GM12865 (cell line): ENCODE measurements at regions not wholly inside any gene's neighbourhood (a gene's known extent, or its start where the extent isn't known, plus 50 kb on each side); places are given as distances from the start of the nearest gene placed in this dataset.
"Not testable (repeated sequence)": the region's sequence is repeated elsewhere in the genome, so short reads cannot be mapped to it uniquely, and the experiment has no call there.

Experiments used
- DNase-seq: peaks from one replicate; pipeline ENCODE4 v3.0.0; 2010; ENCODE audit warnings: low read depth
- H3K4me3 ChIP-seq: 2 replicates; pipeline ENCODE4 v1.5.1; 2011; ENCODE audit warnings: mild to moderate bottlenecking, low read depth, low read length, control low read depth
- TF ChIP-seq, protein P1 (sequence below): IDR thresholded peaks from 2 replicates; pipeline ENCODE4 v1.5.1; 2011; ENCODE audit warnings: low read length, control low read depth, low read depth, inconsistent platforms; ENCODE audit not compliant: insufficient read depth; ENCODE audit errors: missing control alignments

DNA sequence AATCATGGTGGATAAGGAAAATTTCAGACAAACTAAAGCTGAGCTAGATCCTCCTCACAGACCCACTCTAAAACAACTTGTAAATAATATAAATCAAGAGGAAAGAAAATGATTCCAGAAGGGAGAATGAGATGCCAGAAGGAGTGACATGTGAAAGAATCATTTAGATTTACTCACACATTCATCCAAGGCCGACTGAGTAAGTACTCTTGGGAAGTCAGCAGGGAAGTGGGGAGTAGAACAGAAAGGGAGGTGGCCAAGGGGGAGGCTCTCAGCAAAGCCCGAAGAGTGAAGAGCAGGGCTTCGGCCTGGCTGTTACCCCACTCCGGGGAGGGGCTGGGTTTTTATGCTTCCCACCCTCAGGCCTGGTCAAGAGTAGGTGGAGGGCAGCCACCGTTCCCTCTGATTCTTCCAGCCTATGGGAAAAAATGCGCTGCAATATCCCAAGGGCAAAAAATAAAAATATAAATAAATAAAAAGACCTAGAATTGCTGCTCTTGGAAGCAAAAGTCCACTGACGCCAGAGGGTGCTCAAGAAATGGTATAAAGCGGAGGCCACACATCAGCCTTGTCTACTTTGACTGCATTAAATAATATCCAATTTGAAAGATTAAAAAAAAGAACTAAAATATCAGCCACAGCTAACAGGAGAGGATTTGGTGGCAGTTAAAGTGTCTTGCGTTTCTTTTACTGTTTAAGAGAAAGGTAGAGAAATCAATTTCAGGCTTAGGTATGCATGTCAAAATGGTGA lies 110.2 kb upstream of the COL5A1 start:
- no peak overlapping the region for H3K4me3 ChIP-seq
- DNase-seq = no peak
- TF ChIP-seq, protein P1, sequence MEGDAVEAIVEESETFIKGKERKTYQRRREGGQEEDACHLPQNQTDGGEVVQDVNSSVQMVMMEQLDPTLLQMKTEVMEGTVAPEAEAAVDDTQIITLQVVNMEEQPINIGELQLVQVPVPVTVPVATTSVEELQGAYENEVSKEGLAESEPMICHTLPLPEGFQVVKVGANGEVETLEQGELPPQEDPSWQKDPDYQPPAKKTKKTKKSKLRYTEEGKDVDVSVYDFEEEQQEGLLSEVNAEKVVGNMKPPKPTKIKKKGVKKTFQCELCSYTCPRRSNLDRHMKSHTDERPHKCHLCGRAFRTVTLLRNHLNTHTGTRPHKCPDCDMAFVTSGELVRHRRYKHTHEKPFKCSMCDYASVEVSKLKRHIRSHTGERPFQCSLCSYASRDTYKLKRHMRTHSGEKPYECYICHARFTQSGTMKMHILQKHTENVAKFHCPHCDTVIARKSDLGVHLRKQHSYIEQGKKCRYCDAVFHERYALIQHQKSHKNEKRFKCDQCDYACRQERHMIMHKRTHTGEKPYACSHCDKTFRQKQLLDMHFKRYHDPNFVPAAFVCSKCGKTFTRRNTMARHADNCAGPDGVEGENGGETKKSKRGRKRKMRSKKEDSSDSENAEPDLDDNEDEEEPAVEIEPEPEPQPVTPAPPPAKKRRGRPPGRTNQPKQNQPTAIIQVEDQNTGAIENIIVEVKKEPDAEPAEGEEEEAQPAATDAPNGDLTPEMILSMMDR = no peak

DNA sequence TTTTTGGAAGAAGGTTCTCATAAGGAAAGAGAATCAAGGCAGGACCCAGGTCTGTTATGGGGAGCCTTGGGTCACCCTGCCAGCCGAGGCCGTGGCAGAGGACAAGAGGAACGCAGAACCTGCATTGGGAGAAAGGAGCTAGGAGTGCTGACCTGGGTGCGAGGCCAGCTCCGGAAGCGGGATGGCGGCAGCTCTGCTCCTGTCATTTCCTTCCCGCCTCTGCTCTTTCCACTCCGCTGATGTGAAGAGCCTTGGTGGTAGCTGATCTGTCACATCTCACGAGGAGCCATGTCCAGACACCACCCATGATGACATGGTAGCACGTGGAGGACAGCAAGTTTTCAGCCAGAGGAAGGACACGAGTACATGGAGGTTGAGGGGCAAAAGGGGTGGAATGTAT lies 109.5 kb upstream of the COL5A1 start:
- H3K4me3 ChIP-seq = no peak overlapping the region
- TF ChIP-seq, protein P1 = no peak
- DNase-seq = no peak

DNA sequence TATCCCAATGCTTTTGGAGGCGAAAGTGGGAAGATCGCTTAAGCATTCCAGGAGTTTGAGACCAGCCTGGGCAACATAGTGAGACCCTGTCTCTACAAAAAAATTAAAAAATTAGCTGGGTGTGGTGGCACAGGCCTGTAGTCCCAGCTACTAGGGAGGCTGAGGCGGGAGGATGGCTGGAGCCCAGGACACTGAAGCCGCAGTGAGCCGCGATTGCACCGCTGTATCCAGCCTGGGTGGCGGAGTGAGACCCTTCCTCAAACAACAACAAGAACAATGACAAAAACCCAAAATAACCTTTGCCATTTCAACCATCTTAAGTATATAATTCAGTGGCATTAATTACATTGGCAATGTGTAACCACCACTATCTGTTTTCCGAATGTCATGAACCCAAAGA lies 108.9 kb upstream of the COL5A1 start:
- H3K4me3 ChIP-seq, DNase-seq: not testable (repeated sequence)

DNA sequence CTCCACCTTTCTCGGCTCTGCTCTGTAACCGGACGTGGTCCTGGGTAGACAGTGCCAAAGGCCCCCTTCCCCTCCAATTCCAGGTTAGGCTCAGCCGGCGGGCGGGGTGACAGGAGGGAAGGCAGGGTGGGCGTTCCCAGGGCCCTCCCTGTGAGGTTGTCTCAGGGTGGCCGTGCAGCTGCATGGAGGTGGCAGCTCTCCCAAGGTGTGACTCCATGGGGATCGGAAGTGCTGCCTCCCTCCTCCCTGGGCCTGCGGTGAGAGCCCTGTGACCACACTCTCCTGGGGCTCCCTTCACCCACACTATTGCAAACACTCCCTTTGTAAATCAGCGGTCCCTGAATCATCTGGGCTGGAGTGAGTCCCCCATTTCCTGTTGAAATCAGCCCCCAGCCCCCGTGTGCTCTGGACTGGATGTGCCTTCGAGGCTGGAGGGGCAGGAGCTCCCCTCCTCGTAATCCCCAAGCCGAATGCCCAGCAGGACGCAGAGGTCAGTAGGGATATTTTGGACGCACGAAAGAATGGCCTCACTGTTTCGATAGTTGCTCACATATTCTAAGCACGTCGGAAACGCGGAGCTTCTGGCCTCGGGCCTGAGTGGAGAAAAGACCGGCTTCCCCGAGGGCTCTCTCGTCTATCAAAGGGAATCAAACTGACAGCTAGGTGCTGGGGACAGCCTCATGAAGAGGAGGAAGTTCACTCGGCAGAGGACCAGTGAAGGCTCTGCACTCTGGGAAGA lies 107.6 kb upstream of the COL5A1 start:
- no peak overlapping the region for H3K4me3 ChIP-seq
- no peak for DNase-seq
- TF ChIP-seq, protein P1 = no peak

DNA sequence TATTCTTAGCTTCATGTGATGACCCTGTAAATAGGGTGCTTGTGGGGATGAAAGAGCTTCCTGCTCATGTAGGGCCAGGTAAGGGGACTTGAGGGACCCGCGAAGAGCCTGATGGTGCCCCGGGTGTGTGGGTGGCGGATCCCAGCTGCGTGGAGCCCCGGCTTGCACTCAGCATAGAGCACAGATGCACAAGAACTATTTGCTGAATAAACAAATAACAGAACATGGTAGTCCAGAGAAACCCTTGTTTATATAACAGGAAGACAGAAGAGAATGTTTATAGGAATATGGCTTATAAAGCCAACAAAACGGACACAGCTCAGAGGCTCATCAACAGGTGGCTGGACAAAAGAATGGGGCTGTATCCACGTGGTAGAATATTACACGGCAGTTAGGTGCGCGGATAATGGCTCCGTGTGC lies 106.9 kb upstream of the COL5A1 start:
- TF ChIP-seq, protein P1 = no peak
- no peak overlapping the region for H3K4me3 ChIP-seq
- DNase-seq = no peak

DNA sequence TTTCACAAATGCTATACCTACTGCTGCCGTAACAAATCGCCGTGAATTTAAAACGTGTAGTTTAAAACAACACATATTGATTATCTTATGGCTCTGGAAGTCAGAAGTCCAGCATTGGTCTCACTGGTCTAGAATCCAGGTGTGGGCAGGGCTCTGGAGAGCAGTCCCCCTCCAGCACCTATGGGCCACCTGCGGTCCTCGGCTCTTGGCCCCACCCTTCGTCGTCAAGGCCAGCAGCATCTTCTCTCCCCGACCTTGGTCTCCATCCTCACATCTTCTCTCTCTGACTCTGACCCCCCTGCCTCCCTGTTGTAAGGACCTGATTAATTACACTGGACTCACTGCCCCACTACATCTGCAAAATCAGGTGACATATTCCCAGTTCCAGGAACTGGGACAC lies 106.4 kb upstream of the COL5A1 start:
- TF ChIP-seq, protein P1 = no peak
- no peak overlapping the region for H3K4me3 ChIP-seq
- no peak for DNase-seq

DNA sequence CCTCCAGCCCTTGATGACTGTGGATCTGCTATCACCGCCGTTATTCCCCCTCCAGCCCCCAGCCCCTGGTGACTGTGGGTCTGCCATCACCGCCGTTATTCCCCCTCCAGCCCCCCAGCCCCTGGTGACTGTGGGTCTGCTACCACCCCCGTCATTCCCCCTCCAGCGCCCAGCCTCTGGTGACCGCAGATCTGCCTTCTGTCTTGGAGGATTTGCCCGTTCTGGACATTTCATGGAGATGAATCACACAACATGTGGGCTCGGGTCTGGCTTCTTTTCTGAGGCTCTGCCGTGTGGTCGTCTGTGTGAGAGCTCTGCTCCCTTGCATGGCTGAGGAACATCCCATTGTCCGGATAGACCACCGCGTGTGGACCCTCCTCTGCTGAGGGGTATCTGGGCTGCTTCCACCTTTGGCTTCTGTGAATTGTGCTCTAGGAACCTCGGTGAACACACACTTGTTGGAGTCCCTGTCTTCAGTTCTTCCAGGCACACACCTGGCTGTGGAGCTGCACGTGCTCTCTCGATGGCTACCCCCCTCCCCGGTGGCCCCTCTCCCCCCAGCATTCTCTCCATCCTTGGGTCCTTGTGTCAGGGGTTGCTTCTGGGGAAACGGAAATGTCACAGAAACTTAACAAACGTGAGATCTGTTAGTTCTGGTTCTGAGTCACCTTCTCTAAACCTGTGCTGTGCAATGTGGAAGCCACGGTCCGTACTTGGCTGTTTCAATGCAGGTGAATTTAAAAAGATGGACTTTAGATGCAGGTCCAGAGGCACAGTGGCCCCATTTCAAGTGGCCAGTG lies 105.3 kb upstream of the COL5A1 start:
- TF ChIP-seq, protein P1 = no peak
- no peak overlapping the region for H3K4me3 ChIP-seq
- DNase-seq = no peak
